Stimulated activated naive CD8-positive, alpha-beta T cell treated with anti-CD3 and anti-CD28 coated beads, Interleukin-15, amount 100 ng/mL, for 72 hours (primary cell): ENCODE measurements at regions not wholly inside any gene's neighbourhood (a gene's known extent, or its start where the extent isn't known, plus 50 kb on each side); places are given as distances from the start of the nearest gene placed in this dataset.

ENCODE experiments used
- ATAC-seq: fragments of 150-1000 bp; cut with Tn5 transposase; 2 replicates; pipeline ENCODE4 v1.10.0; 2021; ENCODE audit warnings: mild to moderate bottlenecking, moderate library complexity
- DNase-seq, 2 donors: peaks; one replicate each; pipeline ENCODE4 v3.0.0; 2021 to 2022
- H3K27ac Mint-ChIP-seq, 2 donors: one replicate each; pipeline ENCODE4 v1.8.0; 2022; ENCODE audit warnings: mild to moderate bottlenecking in 2 of 2, mixed read lengths in 2 of 2, moderate library complexity in 2 of 2
- H3K27me3 Mint-ChIP-seq: one replicate; pipeline ENCODE4 v1.8.0; 2022; ENCODE audit warnings: mixed read lengths
- H3K4me1 Mint-ChIP-seq: one replicate; pipeline ENCODE4 v1.8.0; 2022; ENCODE audit warnings: mild to moderate bottlenecking, mixed read lengths
- H3K4me3 Mint-ChIP-seq, 2 donors: one replicate each; pipeline ENCODE4 v1.8.0; 2022; ENCODE audit warnings: mild to moderate bottlenecking in 2 of 2, mixed read lengths in 2 of 2, moderate library complexity in 1 of 2
- H3K9me3 Mint-ChIP-seq, 2 donors: one replicate each; pipeline ENCODE4 v1.8.0; 2022; ENCODE audit warnings: mixed read lengths in 2 of 2

- no peak for ATAC-seq
- no peak for DNase-seq
Observed at GRCh38 chr1:94654031-94654430, 112.5 kb upstream of the F3 start.

GRCh38 chr1:94653454-94653853, 111.9 kb upstream of the F3 start:
- no peak overlapping the region for H3K27ac Mint-ChIP-seq
- H3K4me1 Mint-ChIP-seq = no peaks in the 10 kb centered on the region
- DNase-seq (no peak), ATAC-seq (no peak)
- no peak overlapping the region for H3K4me3 Mint-ChIP-seq
- H3K27me3 Mint-ChIP-seq = peaks cover 7% of the 10 kb centered on the region
- no peaks in the 10 kb centered on the region for H3K9me3 Mint-ChIP-seq

More at GRCh38 chr1:94654031-94654430, 112.5 kb upstream of the F3 start:
- Mint-ChIP-seq H3K9me3 (no peaks in the 10 kb centered on the region), H3K4me1 (no peaks in the 10 kb centered on the region), H3K4me3 (no peak overlapping the region), H3K27ac (no peak overlapping the region), H3K27me3 (peaks cover 7% of the 10 kb centered on the region)

- Mint-ChIP-seq H3K27me3 (peaks cover 7% of the 10 kb centered on the region), H3K9me3 (no peaks in the 10 kb centered on the region), H3K4me1 (no peaks in the 10 kb centered on the region), H3K27ac (no peak overlapping the region), H3K4me3 (no peak overlapping the region)
- DNase-seq (no peak), ATAC-seq (no peak)
Observed at GRCh38 chr1:94651076-94651475, 109.5 kb upstream of the F3 start.

GRCh38 chr1:94650301-94650700, 108.7 kb upstream of the F3 start:
- no peak overlapping the region for H3K27ac Mint-ChIP-seq
- no peaks in the 10 kb centered on the region for H3K9me3 Mint-ChIP-seq
- no peaks in the 10 kb centered on the region for H3K4me1 Mint-ChIP-seq
- DNase-seq = no peak
- H3K4me3 Mint-ChIP-seq = no peak overlapping the region
- H3K27me3 Mint-ChIP-seq = peaks cover 7% of the 10 kb centered on the region
- no peak for ATAC-seq

- H3K4me3 Mint-ChIP-seq = no peak overlapping the region
- DNase-seq (no peak), ATAC-seq (no peak)
- H3K9me3 Mint-ChIP-seq = no peaks in the 10 kb centered on the region
- peaks cover 7% of the 10 kb centered on the region for H3K27me3 Mint-ChIP-seq
- H3K4me1 Mint-ChIP-seq = no peaks in the 10 kb centered on the region
- H3K27ac Mint-ChIP-seq = no peak overlapping the region
Observed at GRCh38 chr1:94648225-94649007, 106.9 kb upstream of the F3 start.

GRCh38 chr1:94646786-94647555, 105.4 kb upstream of the F3 start:
- no peak overlapping the region for H3K4me3 Mint-ChIP-seq
- H3K9me3 Mint-ChIP-seq = no peaks in the 10 kb centered on the region
- H3K27ac Mint-ChIP-seq = no peak overlapping the region
- no peak for ATAC-seq
- H3K4me1 Mint-ChIP-seq = no peaks in the 10 kb centered on the region
- peaks cover 7% of the 10 kb centered on the region for H3K27me3 Mint-ChIP-seq
- no peak for DNase-seq

GRCh38 chr1:94646141-94646643, 104.6 kb upstream of the F3 start:
- H3K4me3 Mint-ChIP-seq = no peak overlapping the region
- H3K27me3 Mint-ChIP-seq = peaks cover 2% of the 10 kb centered on the region
- H3K9me3 Mint-ChIP-seq = no peaks in the 10 kb centered on the region
- no peak overlapping the region for H3K27ac Mint-ChIP-seq
- DNase-seq = no peak
- H3K4me1 Mint-ChIP-seq = no peaks in the 10 kb centered on the region
- no peak for ATAC-seq

- DNase-seq = no peak
- no peak for ATAC-seq
- Mint-ChIP-seq H3K27me3 (no peaks in the 10 kb centered on the region), H3K4me1 (no peaks in the 10 kb centered on the region), H3K27ac (no peak overlapping the region), H3K9me3 (no peaks in the 10 kb centered on the region), H3K4me3 (no peak overlapping the region)
Observed at GRCh38 chr1:94644352-94644751, 102.8 kb upstream of the F3 start.

GRCh38 chr1:94643819-94644218, 102.3 kb upstream of the F3 start:
- no peak overlapping the region for H3K4me3 Mint-ChIP-seq
- H3K9me3 Mint-ChIP-seq = no peaks in the 10 kb centered on the region
- no peaks in the 10 kb centered on the region for H3K4me1 Mint-ChIP-seq
- no peaks in the 10 kb centered on the region for H3K27me3 Mint-ChIP-seq
- DNase-seq (no peak), ATAC-seq (no peak)
- no peak overlapping the region for H3K27ac Mint-ChIP-seq

- no peaks in the 10 kb centered on the region for H3K4me1 Mint-ChIP-seq
- no peak overlapping the region for H3K27ac Mint-ChIP-seq
- DNase-seq (no peak), ATAC-seq (no peak)
- no peaks in the 10 kb centered on the region for H3K27me3 Mint-ChIP-seq
- H3K9me3 Mint-ChIP-seq = no peaks in the 10 kb centered on the region
- H3K4me3 Mint-ChIP-seq = no peak overlapping the region
Observed at GRCh38 chr1:94642617-94643321, 101.2 kb upstream of the F3 start.

- Mint-ChIP-seq H3K9me3 (no peaks in the 10 kb centered on the region), H3K27me3 (no peaks in the 10 kb centered on the region), H3K27ac (no peak overlapping the region), H3K4me1 (no peaks in the 10 kb centered on the region), H3K4me3 (no peak overlapping the region)
- ATAC-seq (no peak), DNase-seq (no peak)
Observed at GRCh38 chr1:94641990-94642389, 100.4 kb upstream of the F3 start.

GRCh38 chr1:94640125-94640524, 98.6 kb upstream of the F3 start:
- Mint-ChIP-seq H3K27me3 (no peaks in the 10 kb centered on the region), H3K9me3 (no peaks in the 10 kb centered on the region), H3K27ac (no peak overlapping the region), H3K4me3 (no peak overlapping the region), H3K4me1 (no peaks in the 10 kb centered on the region)
- DNase-seq (no peak), ATAC-seq (no peak)

- ATAC-seq = no peak
- no peak for DNase-seq
- Mint-ChIP-seq H3K4me1 (no peaks in the 10 kb centered on the region), H3K27me3 (peaks cover 8% of the 10 kb centered on the region), H3K4me3 (no peak overlapping the region), H3K27ac (no peak overlapping the region), H3K9me3 (no peaks in the 10 kb centered on the region)
Observed at GRCh38 chr1:94637121-94637520, 95.6 kb upstream of the F3 start.

- peaks cover 8% of the 10 kb centered on the region for H3K27me3 Mint-ChIP-seq
- H3K27ac Mint-ChIP-seq = no peak overlapping the region
- no peak overlapping the region for H3K4me3 Mint-ChIP-seq
- H3K4me1 Mint-ChIP-seq = no peaks in the 10 kb centered on the region
- DNase-seq (no peak), ATAC-seq (no peak)
- no peaks in the 10 kb centered on the region for H3K9me3 Mint-ChIP-seq
Observed at GRCh38 chr1:94636624-94637023, 95.1 kb upstream of the F3 start.

GRCh38 chr1:94636100-94636499, 94.5 kb upstream of the F3 start:
- no peak for DNase-seq
- no peak for ATAC-seq
- Mint-ChIP-seq H3K27me3 (peaks cover 8% of the 10 kb centered on the region), H3K27ac (no peak overlapping the region), H3K4me3 (no peak overlapping the region), H3K9me3 (no peaks in the 10 kb centered on the region), H3K4me1 (no peaks in the 10 kb centered on the region)

- no peak for DNase-seq
- Mint-ChIP-seq H3K27ac (no peak overlapping the region), H3K9me3 (no peaks in the 10 kb centered on the region), H3K4me3 (no peak overlapping the region), H3K27me3 (peaks cover 8% of the 10 kb centered on the region), H3K4me1 (no peaks in the 10 kb centered on the region)
- ATAC-seq = no peak
Observed at GRCh38 chr1:94634977-94635416, 93.4 kb upstream of the F3 start.
